ENCODE measurements at regions not wholly inside any gene's neighbourhood (a gene's known extent, or its start where the extent isn't known, plus 50 kb on each side); places are given as distances from the start of the nearest gene placed in this dataset.

- DNase-seq (ENCODE audit: low read depth in 2 of 2) = no peak
These were observed 146.6 kb downstream of the TLR5 start for GRCh38 chr1:222996310-222996975.

DNA sequence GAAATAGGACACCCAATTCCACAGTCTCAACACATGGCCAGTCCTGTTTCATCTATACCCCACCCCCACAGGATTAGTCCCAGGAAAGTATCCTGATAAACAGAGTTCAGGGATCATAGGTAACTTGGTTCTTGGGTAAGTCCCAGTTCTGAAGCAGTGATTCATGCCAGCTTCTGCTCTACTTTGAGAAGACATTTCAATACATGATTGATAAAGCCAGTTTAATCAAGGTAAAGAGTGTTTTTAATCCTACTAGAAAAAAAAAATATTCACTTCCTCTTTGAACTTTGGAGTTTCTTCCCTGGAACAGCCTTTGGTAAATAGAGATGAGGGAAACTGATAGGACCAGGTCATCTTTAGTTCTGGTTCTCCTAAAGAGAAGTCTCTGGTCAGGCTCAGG is 142.4 kb downstream of the TLR5 start:
- no peak for DNase-seq (ENCODE audit: low read depth in 2 of 2)

DNA sequence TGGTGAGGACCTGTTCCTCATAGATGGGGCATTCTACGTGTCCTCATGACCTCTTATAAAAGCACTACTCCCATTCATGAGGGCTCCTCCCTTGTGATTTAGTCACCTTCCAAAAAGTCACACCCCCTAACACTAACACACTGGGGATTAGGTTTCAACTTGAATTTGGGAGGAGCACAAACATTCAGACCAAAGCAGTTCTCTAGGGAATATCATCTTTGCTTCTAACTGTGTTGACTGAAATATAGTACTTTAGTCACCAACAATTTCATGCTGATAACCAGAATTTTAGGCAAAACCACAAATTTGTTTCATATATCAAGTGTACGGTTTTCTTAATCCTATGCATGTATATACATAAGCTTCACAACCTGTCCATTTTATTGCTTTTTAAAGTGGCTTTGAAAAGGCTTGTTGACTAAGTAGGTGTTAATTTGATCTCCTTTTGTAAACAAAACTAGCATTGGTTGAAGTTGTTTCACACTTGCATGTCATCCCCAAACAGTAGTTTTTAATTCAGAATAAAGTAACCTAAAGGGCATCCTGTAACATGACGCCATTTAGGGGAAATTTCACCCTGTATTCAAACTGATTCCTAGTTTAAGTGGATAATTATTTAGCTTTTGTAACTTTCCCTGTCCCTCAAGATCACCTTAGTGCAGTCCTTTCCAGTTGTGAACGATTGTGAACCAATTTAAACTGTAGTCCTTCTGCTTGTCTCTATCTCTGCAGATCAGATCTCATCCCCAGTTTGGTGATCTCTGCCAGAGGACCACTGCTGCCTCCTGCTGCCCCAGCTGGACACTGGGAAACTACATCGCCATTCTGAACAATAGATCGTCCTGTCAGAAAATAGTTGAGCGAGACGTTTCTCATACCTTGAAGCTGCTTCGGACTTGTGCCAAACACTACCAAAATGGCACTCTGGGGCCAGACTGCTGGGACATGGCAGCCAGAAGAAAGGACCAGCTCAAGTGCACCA is 141.1 kb downstream of the TLR5 start:
- DNase-seq (ENCODE audit: low read depth in 2 of 2) = no peak

DNA sequence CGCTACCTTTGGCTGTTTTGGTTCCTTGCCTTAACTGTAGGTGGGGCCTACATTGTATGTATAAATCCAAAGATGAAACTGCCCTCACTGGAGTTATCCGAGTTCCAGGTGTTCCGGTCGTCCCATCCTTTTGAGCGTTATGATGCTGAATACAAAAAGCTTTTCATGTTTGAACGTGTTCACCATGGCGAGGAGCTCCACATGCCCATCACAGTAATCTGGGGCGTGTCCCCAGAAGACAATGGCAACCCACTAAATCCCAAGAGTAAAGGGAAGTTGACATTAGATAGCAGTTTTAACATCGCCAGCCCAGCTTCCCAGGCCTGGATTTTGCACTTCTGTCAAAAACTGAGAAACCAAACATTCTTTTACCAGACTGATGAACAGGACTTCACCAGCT is 139.5 kb downstream of the TLR5 start:
- no peak for DNase-seq (ENCODE audit: low read depth in 2 of 2)

DNA sequence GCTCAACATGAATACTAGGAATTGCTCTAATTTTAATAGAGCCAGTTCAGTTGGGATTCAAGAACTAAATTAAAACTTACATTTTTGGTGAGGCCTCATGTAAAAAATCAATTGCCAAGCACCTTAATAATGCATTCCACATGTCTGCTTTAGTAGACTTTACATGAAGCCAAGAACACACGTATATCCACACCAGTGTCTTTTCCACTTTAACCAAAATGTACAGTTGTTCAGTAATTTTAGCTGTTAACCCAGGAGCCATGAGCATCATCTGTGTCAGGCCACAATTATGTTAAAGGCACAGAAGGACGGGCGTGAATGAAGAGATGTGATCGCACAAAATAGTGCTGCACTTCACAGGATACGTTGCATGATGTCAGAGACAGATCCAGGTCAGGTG is 136.7 kb downstream of the TLR5 start:
- no peak for DNase-seq (ENCODE audit: low read depth in 2 of 2)

GRCh38 chr1:223006917-223007648 is 136.0 kb downstream of the TLR5 start:
- DNase-seq (ENCODE audit: low read depth in 2 of 2) = no peak

GRCh38 chr1:223007935-223008334 is 135.1 kb downstream of the TLR5 start:
- DNase-seq (ENCODE audit: low read depth in 2 of 2) = no peak

DNA sequence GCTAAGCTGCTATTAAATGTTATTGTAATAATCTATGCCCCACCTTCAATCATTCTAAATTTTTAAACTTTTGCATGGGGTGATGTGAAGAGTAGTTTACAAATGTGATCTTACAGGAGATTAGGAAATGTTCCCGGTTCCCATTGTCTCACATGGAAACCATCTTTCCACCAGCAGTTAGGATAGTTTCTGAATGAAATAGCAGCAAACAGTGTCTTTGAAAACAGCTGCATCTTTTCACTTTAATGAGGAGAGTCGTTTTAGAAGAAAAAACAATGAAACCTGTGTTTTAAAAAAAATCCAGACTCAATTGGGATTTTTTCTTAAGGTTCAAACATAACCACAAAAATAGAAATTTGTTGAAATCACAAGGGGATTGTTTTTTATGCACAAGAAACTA is 134.2 kb downstream of the TLR5 start:
- no peak for DNase-seq (ENCODE audit: low read depth in 2 of 2)

- no peak for DNase-seq (ENCODE audit: low read depth in 2 of 2)
These were observed 133.6 kb downstream of the TLR5 start for GRCh38 chr1:223009406-223009805.

DNA sequence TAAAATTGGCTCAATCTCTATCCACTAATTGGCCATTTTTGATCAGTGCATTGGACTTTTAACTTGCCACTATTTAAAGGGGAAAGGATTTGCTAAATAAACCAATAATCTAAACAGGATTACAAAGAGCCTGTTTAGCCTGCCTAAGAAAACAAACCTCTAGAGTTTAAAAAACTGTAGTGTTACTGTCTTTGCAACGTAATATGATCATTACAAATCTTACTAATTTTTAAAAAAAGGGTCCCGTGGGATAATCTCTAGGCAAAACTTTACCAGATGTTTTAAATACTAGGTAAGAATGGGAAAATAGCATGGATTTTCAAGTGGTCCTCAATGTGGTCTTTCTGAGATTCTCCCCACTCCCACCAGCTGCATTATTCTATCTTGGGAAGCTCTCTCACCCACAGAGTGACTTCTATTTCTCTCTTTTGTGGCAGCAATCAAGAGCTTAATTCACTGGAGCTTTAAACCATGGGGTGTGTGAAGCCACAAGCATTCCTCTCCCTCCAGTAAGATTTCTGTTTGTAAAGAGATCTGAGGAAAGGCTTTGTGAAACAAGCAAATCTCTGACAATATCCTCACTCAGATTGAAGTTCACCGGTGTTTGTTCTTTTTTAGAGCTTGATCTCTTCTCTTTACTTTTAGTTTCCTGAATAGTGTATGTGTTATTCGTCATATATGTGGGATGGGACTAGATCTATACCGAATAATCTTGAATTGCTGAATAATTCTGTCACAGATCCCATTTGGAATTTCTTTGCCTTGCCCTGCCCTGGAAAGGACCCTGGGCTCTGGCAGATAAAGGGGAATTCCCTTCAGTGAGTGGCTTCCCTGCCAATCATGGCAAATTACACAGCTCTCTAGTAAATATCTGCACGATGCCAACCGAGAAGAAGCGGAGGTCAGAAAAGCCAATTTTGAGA is 132.2 kb downstream of the TLR5 start:
- DNase-seq (ENCODE audit: low read depth in 2 of 2) = no peak

DNA sequence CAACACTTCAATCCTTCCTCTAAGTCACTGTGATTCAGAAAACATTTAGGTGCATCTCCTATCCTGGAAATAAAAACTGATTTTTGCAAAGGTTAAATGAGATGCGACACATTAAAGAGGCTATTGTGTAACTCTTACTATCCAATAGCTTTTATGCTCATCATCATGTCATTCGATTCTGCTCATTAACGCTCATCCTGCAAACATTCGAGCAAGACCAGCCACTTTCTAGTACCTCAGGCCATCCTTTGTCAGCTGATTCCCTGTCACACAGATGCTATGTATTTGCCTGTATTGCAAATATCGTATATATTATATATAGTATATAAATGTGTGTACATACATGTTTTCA is 131.6 kb downstream of the TLR5 start:
- no peak for DNase-seq (ENCODE audit: low read depth in 2 of 2)

- DNase-seq (ENCODE audit: low read depth in 2 of 2) = no peak
These were observed 130.8 kb downstream of the TLR5 start for GRCh38 chr1:223012176-223012788.

GRCh38 chr1:223012938-223013337 is 130.1 kb downstream of the TLR5 start:
- DNase-seq (ENCODE audit: low read depth in 2 of 2) = no peak

DNA sequence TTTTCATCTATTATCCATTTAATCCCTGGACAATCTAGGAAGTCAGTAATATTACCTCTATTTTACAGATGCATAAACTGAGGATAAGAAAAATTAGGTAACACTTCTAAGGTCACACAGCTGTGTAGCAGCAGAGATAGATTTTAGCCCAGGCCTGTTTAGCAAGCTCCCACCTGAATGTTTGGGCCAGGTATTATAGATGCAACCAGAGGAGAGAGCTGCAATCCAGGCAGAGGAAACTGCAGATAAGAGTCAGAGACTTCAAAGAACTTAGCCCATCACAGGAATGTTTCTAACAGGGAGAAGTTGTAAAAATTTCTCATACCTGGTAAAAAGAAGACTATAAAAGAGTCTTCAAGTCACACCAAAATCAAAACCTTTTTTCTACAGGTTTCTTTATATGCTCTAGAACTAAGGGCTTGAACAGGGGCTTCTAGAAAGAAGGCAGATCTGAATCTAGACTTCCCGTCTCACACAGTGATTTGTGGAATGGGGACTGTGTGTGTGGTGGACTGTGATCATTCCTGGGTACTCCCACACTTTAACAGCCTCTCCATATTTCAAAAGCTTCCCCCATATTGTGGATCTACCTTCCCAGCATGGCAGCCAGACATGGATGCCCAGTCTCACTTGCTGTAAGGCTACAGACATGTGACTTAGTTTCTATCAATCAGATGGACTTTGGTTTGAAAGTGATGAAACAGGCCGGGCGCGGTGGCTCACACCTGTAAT is 128.7 kb downstream of the TLR5 start:
- DNase-seq (ENCODE audit: low read depth in 2 of 2) = no peak

GRCh38 chr1:223016381-223016780 is 126.7 kb downstream of the TLR5 start:
- no peak for DNase-seq (ENCODE audit: low read depth in 2 of 2)

GRCh38 chr1:223016890-223017289 is 126.2 kb downstream of the TLR5 start:
- no peak for DNase-seq (ENCODE audit: low read depth in 2 of 2)

GRCh38 chr1:223017291-223017690 is 125.8 kb downstream of the TLR5 start:
- DNase-seq (ENCODE audit: low read depth in 2 of 2) = no peak

DNA sequence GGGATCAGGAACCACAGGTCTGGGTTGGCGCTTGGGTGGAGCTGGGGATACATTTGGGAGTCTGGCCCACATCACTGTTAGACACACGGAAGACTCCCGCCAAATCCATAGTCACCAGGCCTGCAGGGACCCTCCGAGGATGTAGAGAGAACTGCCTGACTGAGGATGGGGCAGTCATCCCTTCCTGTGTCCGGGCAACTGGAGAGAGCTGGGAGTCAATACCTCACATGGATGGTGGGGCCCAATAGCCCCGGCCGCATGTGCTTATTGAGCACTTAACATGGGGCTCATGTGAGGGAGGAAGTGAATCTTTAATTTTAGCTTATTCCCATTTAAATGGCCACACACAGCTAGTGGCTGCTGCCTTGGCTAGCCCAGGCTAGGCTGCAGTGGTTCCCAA is 124.5 kb downstream of the TLR5 start:
- DNase-seq (ENCODE audit: low read depth in 2 of 2) = no peak

DNA sequence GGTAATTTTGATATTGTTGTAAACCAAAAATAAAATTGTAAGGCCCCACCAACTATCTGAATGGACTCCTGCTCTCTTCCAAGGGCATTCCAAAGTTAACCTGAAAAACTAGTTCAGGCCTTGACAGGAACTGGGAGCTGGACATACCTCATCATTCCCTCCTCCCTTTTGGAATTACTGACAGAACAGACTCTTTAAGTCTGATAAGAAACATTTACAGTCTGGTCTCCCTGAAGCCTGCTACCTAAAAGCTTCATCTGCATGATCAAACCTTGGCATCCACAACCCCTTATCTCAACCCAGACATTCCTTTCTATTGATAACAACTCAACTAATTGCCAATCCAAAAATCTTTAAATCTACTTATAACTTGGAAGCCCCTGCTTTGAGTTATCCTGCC is 123.8 kb downstream of the TLR5 start:
- DNase-seq (ENCODE audit: low read depth in 2 of 2) = no peak

GRCh38 chr1:223020770-223021169 is 122.3 kb downstream of the TLR5 start:
- DNase-seq (ENCODE audit: low read depth in 2 of 2) = no peak

Measured in stimulated activated CD4-positive, alpha-beta T cell treated with anti-CD3 and anti-CD28 coated beads, Interleukin-15, amount 100 ng/mL, for 48 hours (primary cell).